A549 (cell line): ENCODE measurements at regions not wholly inside any gene's neighbourhood (a gene's known extent, or its start where the extent isn't known, plus 50 kb on each side); places are given as distances from the start of the nearest gene placed in this dataset.

Experiments used
- CTCF ChIP-seq: fragments of >200 bp; sonication (Bioruptor Twin); formaldehyde crosslinking; IDR thresholded peaks from 3 replicates; pipeline ENCODE4 v1.5.1; 2016
- ESRRA ChIP-seq: fragments of 150-350 bp; IDR thresholded peaks from 2 replicates; pipeline ENCODE4 v1.6.1; 2014; ENCODE audit warnings: mild to moderate bottlenecking, low read length, borderline replicate concordance
- POLR2A ChIP-seq: IDR thresholded peaks from 2 replicates; pipeline ENCODE4 v1.6.1; 2012; ENCODE audit warnings: mild to moderate bottlenecking, low read length
- POLR2AphosphoS2 ChIP-seq: conservative IDR thresholded peaks from 2 replicates; pipeline ENCODE4 v1.6.1; 2012; ENCODE audit warnings: low read length, improper control_type of control experiment, inconsistent platforms
- RCOR1 ChIP-seq: fragments of 150-350 bp; IDR thresholded peaks from 2 replicates; pipeline ENCODE4 v1.6.1; 2014; ENCODE audit warnings: antibody characterized with exemption, low read length, low read depth
- ZFP36 ChIP-seq: fragments of 450-650 bp; IDR thresholded peaks from 2 replicates; pipeline ENCODE4 v1.6.1; 2014; ENCODE audit warnings: borderline replicate concordance; ENCODE audit not compliant: partially characterized antibody

- no peak for TF ChIP-seq CTCF
- TF ChIP-seq ZFP36 = no peak
- TF ChIP-seq POLR2AphosphoS2 = no peak
- TF ChIP-seq ESRRA = no peak
- TF ChIP-seq POLR2A = no peak
- TF ChIP-seq RCOR1 = no peak
These were observed 400.4 kb downstream of the NXPE2 start for GRCh38 chr11:115078461-115079438.
